A673 (cell line): ENCODE measurements at regions not wholly inside any gene's neighbourhood (a gene's known extent, or its start where the extent isn't known, plus 50 kb on each side); places are given as distances from the start of the nearest gene placed in this dataset.

Source experiments
- EZH2 ChIP-seq: fragments of 200-600 bp; sonication (generic); IDR thresholded peaks from 2 replicates; pipeline ENCODE4 v1.6.1; 2017; ENCODE audit warnings: borderline replicate concordance, low read depth, mild to moderate bottlenecking, mixed read lengths, antibody characterized with exemption, low read length; ENCODE audit not compliant: poor library complexity, severe bottlenecking
- TF ChIP-seq, protein P1 (sequence below): fragments of 300-800, 200-600 bp; sonication (generic); conservative IDR thresholded peaks from 2 replicates; pipeline ENCODE4 v1.5.1; 2017; ENCODE audit warnings: low read depth, mild to moderate bottlenecking, antibody characterized with exemption, low read length, moderate library complexity, mixed read lengths

GRCh38 chr1:178629252-178630154 lies 95.5 kb upstream of the RALGPS2 start:
- TF ChIP-seq, protein P1, sequence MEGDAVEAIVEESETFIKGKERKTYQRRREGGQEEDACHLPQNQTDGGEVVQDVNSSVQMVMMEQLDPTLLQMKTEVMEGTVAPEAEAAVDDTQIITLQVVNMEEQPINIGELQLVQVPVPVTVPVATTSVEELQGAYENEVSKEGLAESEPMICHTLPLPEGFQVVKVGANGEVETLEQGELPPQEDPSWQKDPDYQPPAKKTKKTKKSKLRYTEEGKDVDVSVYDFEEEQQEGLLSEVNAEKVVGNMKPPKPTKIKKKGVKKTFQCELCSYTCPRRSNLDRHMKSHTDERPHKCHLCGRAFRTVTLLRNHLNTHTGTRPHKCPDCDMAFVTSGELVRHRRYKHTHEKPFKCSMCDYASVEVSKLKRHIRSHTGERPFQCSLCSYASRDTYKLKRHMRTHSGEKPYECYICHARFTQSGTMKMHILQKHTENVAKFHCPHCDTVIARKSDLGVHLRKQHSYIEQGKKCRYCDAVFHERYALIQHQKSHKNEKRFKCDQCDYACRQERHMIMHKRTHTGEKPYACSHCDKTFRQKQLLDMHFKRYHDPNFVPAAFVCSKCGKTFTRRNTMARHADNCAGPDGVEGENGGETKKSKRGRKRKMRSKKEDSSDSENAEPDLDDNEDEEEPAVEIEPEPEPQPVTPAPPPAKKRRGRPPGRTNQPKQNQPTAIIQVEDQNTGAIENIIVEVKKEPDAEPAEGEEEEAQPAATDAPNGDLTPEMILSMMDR = no peak
- no peak for TF ChIP-seq EZH2
